HEK293T (cell line): ENCODE measurements at regions not wholly inside any gene's neighbourhood (a gene's known extent, or its start where the extent isn't known, plus 50 kb on each side); places are given as distances from the start of the nearest gene placed in this dataset.

Experiments
- CTCF ChIA-PET: fragments of 350-600 bp; formaldehyde crosslinking; extraction: SDS; loops from one replicate; lab custom pipeline; 2021; ENCODE audit warnings: antibody characterized with exemption, inconsistent platforms; lab: Yijun Ruan, JAX
- POLR2A ChIA-PET: fragments of 350-600 bp; formaldehyde crosslinking; extraction: SDS; loops from one replicate; lab custom pipeline; 2020; ENCODE audit warnings: antibody characterized with exemption, inconsistent platforms; lab: Yijun Ruan, JAX
- DNase-seq: peaks from one replicate; pipeline ENCODE4 v3.0.0; 2012; ENCODE audit warnings: mixed read lengths; ENCODE audit errors: extremely low spot score
- ARNT ChIP-seq: fragments of 450-650 bp; IDR thresholded peaks from 2 replicates; pipeline ENCODE4 v1.6.1; 2017; ENCODE audit warnings: mild to moderate bottlenecking
- BHLHE40 ChIP-seq: fragments of 450-650 bp; IDR thresholded peaks from 2 replicates; pipeline ENCODE4 v1.6.1; 2016; ENCODE audit warnings: mild to moderate bottlenecking, moderate library complexity, borderline replicate concordance
- CTBP1 ChIP-seq: fragments of 450-650 bp; IDR thresholded peaks from 2 replicates; pipeline ENCODE4 v1.6.1; 2016; ENCODE audit warnings: borderline replicate concordance
- ELF4 ChIP-seq: fragments of 450-650 bp; IDR thresholded peaks from 2 replicates; pipeline ENCODE4 v1.6.1; 2017; ENCODE audit warnings: antibody characterized with exemption
- FOXA1 ChIP-seq: fragments of 450-650 bp; IDR thresholded peaks from 2 replicates; pipeline ENCODE4 v1.6.1; 2016; ENCODE audit warnings: mild to moderate bottlenecking
- FOXK2 ChIP-seq: fragments of 450-650 bp; IDR thresholded peaks from 2 replicates; pipeline ENCODE4 v1.6.1; 2016; ENCODE audit warnings: mild to moderate bottlenecking
- FOXM1 ChIP-seq: fragments of 450-650 bp; IDR thresholded peaks from 2 replicates; pipeline ENCODE4 v1.6.1; 2017; ENCODE audit warnings: mild to moderate bottlenecking, borderline replicate concordance
- HDGF ChIP-seq: fragments of 450-650 bp; IDR thresholded peaks from 2 replicates; pipeline ENCODE4 v1.6.1; 2017; ENCODE audit warnings: antibody characterized with exemption, borderline replicate concordance
- L3MBTL2 ChIP-seq: fragments of 450-650 bp; conservative IDR thresholded peaks from 2 replicates; pipeline ENCODE4 v1.6.1; 2016; ENCODE audit warnings: mild to moderate bottlenecking
- LEF1 ChIP-seq: fragments of 450-650 bp; IDR thresholded peaks from 2 replicates; pipeline ENCODE4 v1.6.1; 2017; ENCODE audit warnings: mild to moderate bottlenecking, borderline replicate concordance
- NFRKB ChIP-seq: fragments of 450-650 bp; IDR thresholded peaks from 2 replicates; pipeline ENCODE4 v1.6.1; 2016; ENCODE audit warnings: mild to moderate bottlenecking, moderate library complexity
- SP1 ChIP-seq: fragments of 450-650 bp; IDR thresholded peaks from 2 replicates; pipeline ENCODE4 v1.6.1; 2017
- SUZ12 ChIP-seq: fragments of 450-650 bp; IDR thresholded peaks from 2 replicates; pipeline ENCODE4 v1.6.1; 2016; ENCODE audit warnings: mild to moderate bottlenecking
- TARDBP ChIP-seq: fragments of 450-650 bp; IDR thresholded peaks from 2 replicates; pipeline ENCODE4 v1.6.1; 2016
- ZNF384 ChIP-seq: fragments of 450-650 bp; IDR thresholded peaks from 2 replicates; pipeline ENCODE4 v1.6.1; 2016
- TF ChIP-seq, protein P1 (sequence below): fragments of 450-650 bp; IDR thresholded peaks from 2 replicates; pipeline ENCODE4 v1.6.1; 2016

DNA sequence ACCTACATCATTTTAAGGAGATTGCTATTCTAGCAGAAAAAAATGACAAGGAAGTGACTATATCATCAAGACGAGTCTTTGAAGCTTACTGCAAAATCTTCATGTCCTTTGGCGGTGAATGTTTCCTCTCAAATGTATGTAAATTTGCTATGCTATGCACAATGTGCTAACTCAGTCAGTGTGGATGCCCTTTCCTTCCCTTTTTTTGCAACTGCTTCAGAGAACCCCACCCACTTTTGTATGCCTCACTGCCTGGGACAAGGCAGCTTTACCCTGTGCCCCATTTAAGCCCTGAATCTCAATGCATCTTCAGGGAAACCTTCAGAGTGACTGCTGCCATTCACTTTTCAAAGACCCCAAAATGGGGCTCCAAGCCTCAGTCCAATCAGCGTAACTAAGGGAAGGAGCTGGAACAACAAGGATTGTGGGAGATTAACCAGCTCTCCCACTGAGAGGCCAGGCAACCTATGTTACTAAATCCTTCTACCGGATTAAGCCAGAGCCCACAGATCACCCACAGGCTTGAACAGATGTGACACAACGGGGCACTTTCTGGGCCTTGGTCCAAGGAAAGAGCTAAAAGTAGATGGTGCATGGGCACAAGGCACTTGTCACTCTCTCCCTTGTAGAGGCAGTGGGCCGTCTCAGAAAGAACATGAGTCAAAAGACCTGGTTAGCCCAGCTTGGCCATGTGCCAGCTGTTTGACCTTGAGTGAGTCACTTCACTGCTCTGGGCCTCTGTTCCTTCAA is 154.4 kb downstream of the PLPP3 start:
- POLR2A ChIA-PET = interaction anchor here (1.1 kb wide), 1 partner anchor 10 kb away, joined by 3 read pairs; no protein-coding TSS in a partner anchor
- no peak for DNase-seq
- CTCF ChIA-PET = interaction anchor here (1.0 kb wide), 1 partner anchor 150 kb away, joined by 3 read pairs; no protein-coding TSS in a partner anchor
- TF ChIP-seq TARDBP = no peak
- no peak for TF ChIP-seq HDGF
- TF ChIP-seq SUZ12 = no peak
- TF ChIP-seq LEF1 = no peak
- no peak for TF ChIP-seq BHLHE40
- TF ChIP-seq ARNT = no peak
- TF ChIP-seq L3MBTL2 = no peak
- no peak for TF ChIP-seq CTBP1
- no peak for TF ChIP-seq SP1
- TF ChIP-seq FOXM1 = no peak
- TF ChIP-seq, protein P1, sequence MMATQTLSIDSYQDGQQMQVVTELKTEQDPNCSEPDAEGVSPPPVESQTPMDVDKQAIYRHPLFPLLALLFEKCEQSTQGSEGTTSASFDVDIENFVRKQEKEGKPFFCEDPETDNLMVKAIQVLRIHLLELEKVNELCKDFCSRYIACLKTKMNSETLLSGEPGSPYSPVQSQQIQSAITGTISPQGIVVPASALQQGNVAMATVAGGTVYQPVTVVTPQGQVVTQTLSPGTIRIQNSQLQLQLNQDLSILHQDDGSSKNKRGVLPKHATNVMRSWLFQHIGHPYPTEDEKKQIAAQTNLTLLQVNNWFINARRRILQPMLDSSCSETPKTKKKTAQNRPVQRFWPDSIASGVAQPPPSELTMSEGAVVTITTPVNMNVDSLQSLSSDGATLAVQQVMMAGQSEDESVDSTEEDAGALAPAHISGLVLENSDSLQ = no peak
- TF ChIP-seq FOXA1 = no peak
- TF ChIP-seq ZNF384 = no peak
- no peak for TF ChIP-seq FOXK2
- TF ChIP-seq NFRKB = no peak

DNA sequence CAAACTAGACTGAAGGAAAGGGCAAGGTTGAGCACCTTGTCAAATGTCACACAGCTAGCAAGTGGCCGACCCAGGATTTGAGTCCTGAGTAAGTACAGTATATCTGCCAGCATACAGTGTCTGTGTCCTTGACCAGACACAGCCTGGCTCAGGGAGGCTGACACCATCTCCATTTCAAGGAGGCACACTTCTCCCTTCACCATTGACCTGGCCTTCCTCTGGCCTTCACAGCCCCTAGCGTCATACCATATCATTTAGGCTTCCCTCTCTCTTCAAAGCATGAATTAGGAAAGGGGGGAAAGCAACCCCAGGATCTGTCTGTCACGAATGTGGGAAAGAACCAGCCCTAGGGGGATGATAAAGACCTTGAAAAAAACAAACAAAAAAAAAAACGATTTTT is 155.6 kb downstream of the PLPP3 start:
- TF ChIP-seq FOXM1 (no peak), LEF1 (no peak), L3MBTL2 (no peak), ARNT (no peak), TARDBP (no peak), ELF4 (no peak), CTBP1 (no peak), FOXA1 (no peak), NFRKB (no peak), ZNF384 (no peak), HDGF (no peak), SUZ12 (no peak), FOXK2 (no peak), BHLHE40 (no peak), SP1 (no peak)
- TF ChIP-seq, protein P1 = no peak
- DNase-seq = no peak
- POLR2A ChIA-PET = no interaction called here
- CTCF ChIA-PET = interaction anchor here (0.7 to 1.2 kb wide), 3 partner anchors 15 to 151 kb away, joined by 3 to 5 read pairs (median 3); no protein-coding TSS in a partner anchor

GRCh38 chr1:56418151-56418631 is 161.2 kb downstream of the PLPP3 start:
- TF ChIP-seq CTBP1 (peak; percentile 28; the same call in 1 of the 2 replicates), TARDBP (no peak), LEF1 (no peak), FOXK2 (no peak)
- CTCF ChIA-PET = interaction anchor here (0.9 to 1.1 kb wide), 2 partner anchors 13 to 16 kb away, joined by 3 read pairs; no protein-coding TSS in a partner anchor
- POLR2A ChIA-PET = no interaction called here
- DNase-seq = no peak

- ChIA-PET POLR2A (no interaction called here), CTCF (no interaction called here)
- DNase-seq = no peak
- TF ChIP-seq FOXA1 (no peak), ZNF384 (no peak)
- TF ChIP-seq, protein P1 = no peak
Observed at GRCh38 chr1:56417646-56418045, 161.7 kb downstream of the PLPP3 start.

DNA sequence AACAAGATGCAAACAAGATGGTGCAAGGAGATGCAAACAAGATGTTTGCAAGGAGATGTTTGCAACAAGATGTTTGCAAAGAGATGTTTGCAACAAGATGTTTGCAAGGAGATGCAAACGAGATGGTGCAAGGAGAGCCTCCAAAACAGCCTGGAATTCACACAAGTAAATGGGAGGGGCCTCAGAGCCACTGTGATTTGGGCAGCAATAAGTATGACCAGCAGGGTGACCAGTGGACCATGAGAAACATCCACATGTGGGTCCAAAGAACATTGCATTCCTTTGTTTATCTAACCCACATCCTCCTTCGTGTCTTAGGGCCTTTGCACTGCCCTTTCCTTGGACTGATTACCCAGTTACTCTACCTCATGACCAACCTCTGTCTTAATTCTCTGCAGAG is 162.9 kb downstream of the PLPP3 start:
- no peak for TF ChIP-seq FOXM1
- no peak for TF ChIP-seq SP1
- TF ChIP-seq FOXK2 = no peak
- TF ChIP-seq CTBP1 = no peak
- no peak for TF ChIP-seq FOXA1
- TF ChIP-seq ZNF384 = no peak
- TF ChIP-seq HDGF = no peak
- TF ChIP-seq BHLHE40 = no peak
- TF ChIP-seq LEF1 = no peak
- ChIA-PET CTCF (interaction anchor here (0.6 kb wide), 1 partner anchor 169 kb away, joined by 4 read pairs; no protein-coding TSS in a partner anchor), POLR2A (no interaction called here)
- no peak for DNase-seq

DNA sequence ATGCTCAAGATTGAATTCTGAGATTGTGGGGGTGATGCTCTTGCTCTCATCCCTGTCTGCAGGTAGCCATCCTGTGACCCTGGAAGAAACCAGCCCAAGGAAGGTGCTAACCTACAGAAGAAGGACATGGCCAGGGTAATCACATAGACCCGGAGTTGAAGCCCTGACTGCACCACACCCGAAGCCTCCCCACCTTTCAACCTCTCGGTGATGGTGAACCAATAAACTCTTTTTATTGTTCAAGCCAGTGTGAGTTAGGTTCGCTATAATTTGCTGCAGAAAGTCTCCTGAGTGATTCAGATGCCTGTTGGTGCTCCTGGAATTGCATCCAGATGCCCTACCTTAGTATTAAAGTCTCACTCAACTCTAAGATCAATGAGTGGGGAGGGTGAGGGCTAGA is 163.6 kb downstream of the PLPP3 start:
- CTCF ChIA-PET = no interaction called here
- TF ChIP-seq LEF1 (no peak), FOXA1 (no peak), ELF4 (no peak), BHLHE40 (no peak), ARNT (no peak), HDGF (no peak), CTBP1 (no peak), TARDBP (no peak), ZNF384 (no peak), L3MBTL2 (no peak), SP1 (no peak), FOXM1 (no peak), SUZ12 (no peak), NFRKB (no peak), FOXK2 (no peak)
- TF ChIP-seq, protein P1 = no peak
- POLR2A ChIA-PET = no interaction called here
- DNase-seq = no peak
